ENCODE measurements at regions not wholly inside any gene's neighbourhood (a gene's known extent, or its start where the extent isn't known, plus 50 kb on each side); places are given as distances from the start of the nearest gene placed in this dataset.

- ATAC-seq (no peak), DNase-seq (ENCODE audit: low spot score in 2 of 2) (no peak)
- no peak overlapping the region for H3K27ac Mint-ChIP-seq
- no peak overlapping the region for H3K4me3 Mint-ChIP-seq
- H3K36me3 Mint-ChIP-seq = no peaks in the 10 kb centered on the region
- peaks cover 11% of the 10 kb centered on the region for H3K4me1 Mint-ChIP-seq
- H3K9me3 Mint-ChIP-seq = no peaks in the 10 kb centered on the region
Observed at GRCh38 chr2:38216886-38217285, 140.9 kb upstream of the CYP1B1 start.

- Mint-ChIP-seq H3K4me1 (peaks cover 11% of the 10 kb centered on the region), H3K9me3 (peaks cover 3% of the 10 kb centered on the region), H3K36me3 (no peaks in the 10 kb centered on the region), H3K4me3 (no peak overlapping the region), H3K27ac (no peak overlapping the region)
- DNase-seq (ENCODE audit: low spot score in 2 of 2) (no peak), ATAC-seq (no peak)
Observed at GRCh38 chr2:38215993-38216392, 140.0 kb upstream of the CYP1B1 start.

- H3K4me1 Mint-ChIP-seq = peaks cover 11% of the 10 kb centered on the region
- H3K36me3 Mint-ChIP-seq = no peaks in the 10 kb centered on the region
- ATAC-seq (no peak), DNase-seq (ENCODE audit: low spot score in 2 of 2) (no peak)
- H3K9me3 Mint-ChIP-seq = peaks cover 3% of the 10 kb centered on the region
- H3K27ac Mint-ChIP-seq = no peak overlapping the region
- H3K4me3 Mint-ChIP-seq = no peak overlapping the region
Observed at GRCh38 chr2:38215522-38215921, 139.6 kb upstream of the CYP1B1 start.

- ATAC-seq (peak; percentile 97), DNase-seq (ENCODE audit: low spot score in 2 of 2) (peak in 1 of 2 donors; percentile 53)
- peak overlapping the region; percentile 13 for H3K4me3 Mint-ChIP-seq
- no peaks in the 10 kb centered on the region for H3K36me3 Mint-ChIP-seq
- peaks cover 3% of the 10 kb centered on the region for H3K9me3 Mint-ChIP-seq
- H3K4me1 Mint-ChIP-seq = peaks cover 11% of the 10 kb centered on the region
- H3K27ac Mint-ChIP-seq = no peak overlapping the region
Observed at GRCh38 chr2:38214209-38214717, 138.3 kb upstream of the CYP1B1 start.

GRCh38 chr2:38213619-38214167 lies 137.7 kb upstream of the CYP1B1 start:
- peak; percentile 29 for ATAC-seq
- Mint-ChIP-seq H3K4me1 (peaks cover 11% of the 10 kb centered on the region), H3K36me3 (no peaks in the 10 kb centered on the region), H3K9me3 (peaks cover 3% of the 10 kb centered on the region), H3K27ac (no peak overlapping the region), H3K4me3 (peak overlapping the region; percentile 13)
- no peak for DNase-seq (ENCODE audit: low spot score in 2 of 2)

- H3K27ac Mint-ChIP-seq = no peak overlapping the region
Observed at GRCh38 chr2:38212312-38212711, 136.4 kb upstream of the CYP1B1 start.

GRCh38 chr2:38207168-38207567 lies 131.2 kb upstream of the CYP1B1 start:
- DNase-seq (ENCODE audit: low spot score in 2 of 2) = no peak
- no peak overlapping the region for H3K4me3 Mint-ChIP-seq
- ATAC-seq = no peak
- H3K4me1 Mint-ChIP-seq = no peaks in the 10 kb centered on the region
- H3K27ac Mint-ChIP-seq = no peak overlapping the region
- H3K36me3 Mint-ChIP-seq = no peaks in the 10 kb centered on the region
- peaks cover 3% of the 10 kb centered on the region for H3K9me3 Mint-ChIP-seq

More at GRCh38 chr2:38212312-38212711, 136.4 kb upstream of the CYP1B1 start:
- peaks cover 3% of the 10 kb centered on the region for H3K9me3 Mint-ChIP-seq
- H3K36me3 Mint-ChIP-seq = no peaks in the 10 kb centered on the region
- H3K4me3 Mint-ChIP-seq = no peak overlapping the region
- peaks cover 11% of the 10 kb centered on the region for H3K4me1 Mint-ChIP-seq
- ATAC-seq = no peak
- DNase-seq (ENCODE audit: low spot score in 2 of 2) = no peak

GRCh38 chr2:38203446-38203810 lies 127.5 kb upstream of the CYP1B1 start:
- Mint-ChIP-seq H3K9me3 (no peaks in the 10 kb centered on the region), H3K27ac (no peak overlapping the region)

GRCh38 chr2:38202713-38203445 lies 126.9 kb upstream of the CYP1B1 start:
- Mint-ChIP-seq H3K4me1 (no peaks in the 10 kb centered on the region), H3K36me3 (no peaks in the 10 kb centered on the region), H3K4me3 (no peak overlapping the region), H3K27ac (no peak overlapping the region), H3K9me3 (no peaks in the 10 kb centered on the region)
- DNase-seq (ENCODE audit: low spot score in 2 of 2) (no peak), ATAC-seq (no peak)

More at GRCh38 chr2:38203446-38203810, 127.5 kb upstream of the CYP1B1 start:
- Mint-ChIP-seq H3K4me1 (no peaks in the 10 kb centered on the region), H3K4me3 (no peak overlapping the region), H3K36me3 (no peaks in the 10 kb centered on the region)
- DNase-seq (ENCODE audit: low spot score in 2 of 2) (peak in 1 of 2 donors; percentile 13), ATAC-seq (no peak)

- Mint-ChIP-seq H3K27ac (no peak overlapping the region), H3K36me3 (no peaks in the 10 kb centered on the region), H3K4me3 (no peak overlapping the region), H3K9me3 (no peaks in the 10 kb centered on the region), H3K4me1 (no peaks in the 10 kb centered on the region)
- no peak for ATAC-seq
- no peak for DNase-seq (ENCODE audit: low spot score in 2 of 2)
Observed at GRCh38 chr2:38201784-38202183, 125.8 kb upstream of the CYP1B1 start.

- no peak for ATAC-seq
- Mint-ChIP-seq H3K36me3 (no peaks in the 10 kb centered on the region), H3K4me3 (no peak overlapping the region), H3K9me3 (no peaks in the 10 kb centered on the region), H3K4me1 (no peaks in the 10 kb centered on the region), H3K27ac (no peak overlapping the region)
- DNase-seq (ENCODE audit: low spot score in 2 of 2) = no peak
Observed at GRCh38 chr2:38200598-38200997, 124.6 kb upstream of the CYP1B1 start.

GRCh38 chr2:38199127-38199526 lies 123.2 kb upstream of the CYP1B1 start:
- no peak for DNase-seq (ENCODE audit: low spot score in 2 of 2)
- H3K36me3 Mint-ChIP-seq = no peaks in the 10 kb centered on the region
- no peaks in the 10 kb centered on the region for H3K9me3 Mint-ChIP-seq
- H3K4me1 Mint-ChIP-seq = no peaks in the 10 kb centered on the region
- no peak overlapping the region for H3K27ac Mint-ChIP-seq
- no peak overlapping the region for H3K4me3 Mint-ChIP-seq
- ATAC-seq = no peak

- DNase-seq (ENCODE audit: low spot score in 2 of 2) (no peak), ATAC-seq (no peak)
- no peaks in the 10 kb centered on the region for H3K9me3 Mint-ChIP-seq
- H3K4me1 Mint-ChIP-seq = no peaks in the 10 kb centered on the region
- H3K4me3 Mint-ChIP-seq = no peak overlapping the region
- H3K27ac Mint-ChIP-seq = no peak overlapping the region
- no peaks in the 10 kb centered on the region for H3K36me3 Mint-ChIP-seq
Observed at GRCh38 chr2:38194751-38195150, 118.8 kb upstream of the CYP1B1 start.

GRCh38 chr2:38192976-38193375 lies 117.0 kb upstream of the CYP1B1 start:
- Mint-ChIP-seq H3K4me3 (no peak overlapping the region), H3K9me3 (no peaks in the 10 kb centered on the region), H3K4me1 (no peaks in the 10 kb centered on the region), H3K36me3 (no peaks in the 10 kb centered on the region), H3K27ac (no peak overlapping the region)
- ATAC-seq (no peak), DNase-seq (ENCODE audit: low spot score in 2 of 2) (no peak)

GRCh38 chr2:38192046-38192445 lies 116.1 kb upstream of the CYP1B1 start:
- Mint-ChIP-seq H3K9me3 (no peaks in the 10 kb centered on the region), H3K4me3 (no peak overlapping the region), H3K27ac (no peak overlapping the region), H3K4me1 (no peaks in the 10 kb centered on the region), H3K36me3 (no peaks in the 10 kb centered on the region)
- DNase-seq (ENCODE audit: low spot score in 2 of 2) (no peak), ATAC-seq (no peak)

- no peak overlapping the region for H3K27ac Mint-ChIP-seq
- ATAC-seq (no peak), DNase-seq (ENCODE audit: low spot score in 2 of 2) (no peak)
- no peaks in the 10 kb centered on the region for H3K36me3 Mint-ChIP-seq
- H3K4me1 Mint-ChIP-seq = no peaks in the 10 kb centered on the region
- no peaks in the 10 kb centered on the region for H3K9me3 Mint-ChIP-seq
- no peak overlapping the region for H3K4me3 Mint-ChIP-seq
Observed at GRCh38 chr2:38191516-38191915, 115.6 kb upstream of the CYP1B1 start.

Measured in stimulated activated effector memory CD8-positive, alpha-beta T cell treated with anti-CD3 and anti-CD28 coated beads, Interleukin-12 subunit alpha, Interleukin-12 subunit beta, amount 100 ng/mL, for 72 hours (primary cell).